ENCODE measurements at regions not wholly inside any gene's neighbourhood (a gene's known extent, or its start where the extent isn't known, plus 50 kb on each side); places are given as distances from the start of the nearest gene placed in this dataset.

DNA sequence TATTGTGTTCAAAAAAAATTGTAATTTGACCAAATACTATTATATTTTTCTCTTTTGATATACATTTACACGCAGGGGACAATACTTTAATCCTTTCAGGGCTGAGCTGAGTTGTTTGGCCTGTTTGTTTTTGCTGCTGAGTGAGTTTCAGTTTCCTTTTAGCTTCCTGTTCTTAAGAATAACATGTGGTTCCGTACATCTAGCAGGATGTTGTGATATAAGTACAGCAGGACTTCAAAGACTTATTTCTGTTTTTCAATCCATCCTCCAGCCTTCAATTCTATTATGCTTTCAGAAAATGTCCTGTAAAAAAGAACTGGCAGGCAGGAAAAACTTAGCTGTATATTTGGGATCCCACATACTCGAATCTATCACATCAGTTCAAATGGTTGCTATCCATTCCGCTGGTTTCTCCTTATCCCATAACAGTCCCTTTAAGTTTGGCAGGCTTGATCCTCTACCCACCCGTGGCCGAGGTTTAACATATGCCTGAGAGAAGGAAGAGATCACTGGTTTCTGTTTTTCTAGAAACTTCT is 1037.3 kb upstream of the ACO1 start:
- TF ChIP-seq CTCF (conservative IDR thresholded peaks at IDR 0.05): no peak
- Histone ChIP-seq H4K5ac (ENCODE audit: insufficient read length, low read depth, low read length) (no peak overlapping the region), H4K8ac (replicated peaks; ENCODE audit: insufficient read length, low read depth, low read length) (no peak overlapping the region), H3K23me2 (ENCODE audit: insufficient read length, low read depth, low read length, poor library complexity, severe bottlenecking) (no peaks in the 10 kb centered on the region), H2BK20ac (ENCODE audit: low read depth, low read length, poor library complexity, severe bottlenecking) (no peak overlapping the region), H3K27me3 (ENCODE audit: insufficient read depth, low read length) (no peaks in the 10 kb centered on the region; the same call in 1 of the 2 replicates), H3K79me1 (ENCODE audit: insufficient read depth, low read depth, low read length, poor library complexity, severe bottlenecking) (no peaks in the 10 kb centered on the region), H2BK15ac (ENCODE audit: low read depth, low read length) (no peak overlapping the region), H2BK12ac (ENCODE audit: insufficient read length, low read depth, low read length) (no peak overlapping the region), H4K91ac (ENCODE audit: insufficient read length, low read depth, low read length) (no peak overlapping the region), H3K56ac (ENCODE audit: insufficient read length, low read depth, low read length) (no peak overlapping the region), H2BK5ac (ENCODE audit: insufficient read length, low read length) (no peak overlapping the region), H2BK120ac (ENCODE audit: low read depth, low read length, poor library complexity, severe bottlenecking) (no peak overlapping the region), H3K4me1 (ENCODE audit: insufficient read depth, low read length) (no peaks in the 10 kb centered on the region), H2AFZ (ENCODE audit: low read length) (no peak overlapping the region), H3K27ac (ENCODE audit: insufficient read length, low read depth, low read length) (no peak overlapping the region), H4K20me1 (ENCODE audit: control insufficient read depth, insufficient read depth, insufficient read length) (no peaks in the 10 kb centered on the region), H3K4me2 (ENCODE audit: insufficient read depth, insufficient read length, low read length) (no peak overlapping the region), H3T11ph (ENCODE audit: low read length) (no peak overlapping the region), H3K23ac (ENCODE audit: insufficient read length, low read depth, low read length) (no peak overlapping the region), H3K14ac (ENCODE audit: insufficient read depth, low read length) (no peak overlapping the region), H3K79me2 (ENCODE audit: insufficient read depth, low read length) (no peaks in the 10 kb centered on the region), H2AK5ac (ENCODE audit: insufficient read length, low read length) (no peak overlapping the region), H3K9ac (ENCODE audit: extremely low read depth, insufficient read length, low read length) (no peak overlapping the region), H3K4ac (ENCODE audit: low read depth, low read length) (no peak overlapping the region), H3K9me3 (ENCODE audit: control insufficient read depth, low read depth, low read length) (no peaks in the 10 kb centered on the region), H3K18ac (ENCODE audit: insufficient read length, low read depth, low read length) (no peak overlapping the region)
- no CpG with 5 or more reads among the region's 6 CpGs for WGBS (ENCODE audit: extremely low coverage, insufficient read length, low lambda C conversion rate)
- Mint-ChIP-seq H3K9me3 (no peaks in the 10 kb centered on the region; a peak in 2 of 5 replicates), H3K36me3 (ENCODE audit: insufficient read depth in 1 of 3, low read depth in 3 of 3) (no peaks in the 10 kb centered on the region), H3K4me1 (peaks cover 0 to 3% of the 10 kb centered on the region in 2 experiments; a peak in 2 of 4 replicates), H3K27ac (no peak overlapping the region), H3K27me3 (ENCODE audit: low read depth) (peaks cover 37% of the 10 kb centered on the region), H3K4me3 (no peak overlapping the region)
- DNase-seq: no peak

Measured in H9 (cell line).